Stimulated activated CD4-positive, alpha-beta T cell treated with anti-CD3 and anti-CD28 coated beads, Interleukin-12 subunit alpha, Interleukin-12 subunit beta, amount 100 ng/mL, for 48 hours (primary cell): ENCODE measurements at regions not wholly inside any gene's neighbourhood (a gene's known extent, or its start where the extent isn't known, plus 50 kb on each side); places are given as distances from the start of the nearest gene placed in this dataset.

Experiments used
- DNase-seq, 3 donors: peaks; one replicate each; pipeline ENCODE4 v3.0.0-alpha.2; 2020; ENCODE audit warnings: low read depth in 2 of 3, low spot score in 1 of 3

- no peak for DNase-seq
These were observed 997.6 kb downstream of the MCTP2 start for GRCh38 chr15:95228856-95229555.

- no peak for DNase-seq
These were observed 1003.7 kb downstream of the MCTP2 start for GRCh38 chr15:95235033-95235432.

DNA sequence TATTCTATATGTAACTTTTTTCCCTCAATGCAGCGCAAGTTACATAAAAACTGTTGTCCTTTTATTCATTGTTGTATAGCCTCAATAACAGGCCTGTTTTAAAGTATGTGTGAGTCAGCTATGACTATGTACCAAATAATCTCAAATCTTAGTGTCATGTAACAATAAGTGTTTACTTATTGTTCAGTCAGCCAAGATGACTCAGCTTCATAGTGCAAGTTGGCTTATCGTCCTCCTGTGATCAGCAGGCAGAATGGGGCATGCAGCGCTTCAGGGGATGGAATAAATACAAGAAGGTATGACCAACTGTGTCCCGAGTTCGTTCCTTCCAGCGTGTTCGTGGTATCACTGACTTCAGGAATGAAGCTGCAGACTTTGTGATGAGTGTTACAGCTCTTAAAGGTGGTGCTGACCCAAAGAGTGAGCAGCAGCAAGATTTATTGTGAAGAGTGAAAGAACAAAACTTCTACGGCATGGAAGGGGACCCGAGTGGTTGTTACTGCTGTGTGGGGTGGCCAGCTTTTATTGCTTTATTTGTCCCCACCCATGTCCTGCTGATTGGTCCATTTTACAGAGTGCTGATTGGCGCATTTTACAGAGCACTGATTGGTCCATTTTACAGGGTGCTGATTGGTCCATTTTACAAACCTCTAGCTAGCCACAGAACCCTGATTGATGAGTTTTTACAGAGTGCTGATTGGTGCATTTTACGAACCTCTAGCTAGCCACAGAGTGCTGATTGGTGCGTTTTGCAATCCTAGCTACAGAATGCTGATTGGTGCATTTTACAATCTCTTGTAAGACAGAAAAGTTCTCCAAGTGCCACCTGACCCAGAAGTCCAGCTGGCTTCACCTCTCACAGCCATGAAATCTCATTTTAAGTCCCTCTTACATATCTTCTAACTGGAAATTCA lies 1016.0 kb downstream of the MCTP2 start:
- DNase-seq, result no peak

DNA sequence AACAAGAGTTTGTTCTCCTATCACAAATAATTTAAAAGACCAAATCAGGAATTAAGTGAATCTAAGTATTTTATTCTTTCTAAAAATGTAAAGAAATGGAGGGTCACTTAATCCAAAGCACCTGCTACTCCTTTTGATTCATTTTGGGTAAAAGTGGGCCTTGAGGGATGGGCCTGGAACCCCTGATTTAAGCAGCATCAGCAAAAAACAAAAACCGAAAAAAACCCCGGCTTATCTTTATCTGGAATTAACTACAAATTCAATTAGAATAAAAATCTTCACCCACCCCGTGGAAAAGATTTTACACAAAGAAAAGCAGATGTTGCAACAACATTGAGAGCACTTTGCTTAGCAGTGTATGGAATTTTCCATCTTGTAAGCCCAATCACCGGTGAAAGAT lies 1018.2 kb downstream of the MCTP2 start:
- no peak for DNase-seq

- no peak for DNase-seq
These were observed 1021.0 kb downstream of the MCTP2 start for GRCh38 chr15:95252404-95252803.

DNA sequence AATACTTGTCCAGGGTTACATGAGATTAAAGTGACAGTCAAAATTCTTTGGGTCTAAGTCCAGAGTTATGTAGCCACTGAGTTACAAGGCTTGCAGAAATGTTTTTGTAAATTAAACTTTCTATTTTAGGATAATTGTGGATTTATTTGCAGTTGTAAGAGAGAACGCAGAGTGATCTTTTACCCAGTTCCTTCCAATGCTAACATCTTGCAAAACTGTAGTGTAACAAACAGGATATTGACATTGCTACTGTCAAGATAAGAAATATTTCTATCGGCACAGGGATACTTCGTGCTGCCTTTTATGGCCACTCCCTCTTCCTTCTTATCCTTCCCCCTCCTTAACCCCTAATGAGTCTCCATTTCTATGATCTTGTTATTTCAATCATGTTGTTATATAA lies 1022.9 kb downstream of the MCTP2 start:
- DNase-seq, result no peak

- peak; percentile 24 to 46 (median 30) for DNase-seq
These were observed 1028.2 kb downstream of the MCTP2 start for GRCh38 chr15:95259513-95259912.

GRCh38 chr15:95259965-95260364 lies 1028.6 kb downstream of the MCTP2 start:
- no peak for DNase-seq

DNA sequence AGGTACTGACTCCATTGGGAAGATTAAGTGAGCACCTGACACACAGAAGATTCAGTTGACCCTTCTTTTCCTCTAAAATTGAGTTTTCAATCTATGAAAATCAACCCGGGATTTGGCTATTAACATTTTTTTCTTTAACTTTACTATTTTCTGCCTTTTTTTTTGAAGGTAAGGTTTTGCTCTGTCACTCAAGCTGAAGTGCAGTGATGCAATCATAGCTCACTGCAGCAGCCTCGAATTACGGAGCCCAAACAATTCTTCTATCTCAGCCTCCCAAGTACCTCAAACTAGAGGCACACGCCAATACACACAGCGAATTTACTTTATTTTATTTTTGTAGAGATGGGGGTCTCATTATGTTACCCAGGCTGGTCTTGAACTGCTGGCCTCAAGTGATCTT lies 1029.5 kb downstream of the MCTP2 start:
- no peak for DNase-seq

GRCh38 chr15:95261546-95261945 lies 1030.2 kb downstream of the MCTP2 start:
- no peak for DNase-seq

- DNase-seq, result no peak
These were observed 1030.6 kb downstream of the MCTP2 start for GRCh38 chr15:95261968-95262367.

GRCh38 chr15:95262866-95263564 lies 1031.7 kb downstream of the MCTP2 start:
- no peak for DNase-seq

GRCh38 chr15:95263751-95264150 lies 1032.4 kb downstream of the MCTP2 start:
- DNase-seq, result no peak

GRCh38 chr15:95265419-95265997 lies 1034.1 kb downstream of the MCTP2 start:
- no peak for DNase-seq

GRCh38 chr15:95266451-95267061 lies 1035.2 kb downstream of the MCTP2 start:
- no peak for DNase-seq

GRCh38 chr15:95267481-95267880 lies 1036.1 kb downstream of the MCTP2 start:
- DNase-seq, result no peak

- DNase-seq, result no peak
These were observed 1038.2 kb downstream of the MCTP2 start for GRCh38 chr15:95269242-95270183.

DNA sequence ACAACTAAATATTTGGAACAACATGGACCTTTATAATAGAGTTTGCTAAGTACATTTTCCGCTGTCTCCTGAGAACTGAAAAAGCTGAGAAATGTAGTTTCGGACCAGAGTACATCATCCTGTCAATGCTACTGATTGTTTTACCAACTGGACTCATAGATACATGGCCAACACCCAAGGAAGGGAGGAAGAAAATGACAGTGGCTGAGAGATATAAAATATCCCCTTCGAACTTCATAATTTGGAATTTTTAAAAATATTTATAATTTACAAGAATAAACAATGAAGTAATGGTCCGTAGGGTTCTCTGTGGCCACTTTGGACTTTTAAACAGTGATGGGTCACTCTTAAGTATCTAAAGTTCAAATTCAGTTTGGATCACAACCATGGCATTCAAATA lies 1042.7 kb downstream of the MCTP2 start:
- DNase-seq, result no peak

DNA sequence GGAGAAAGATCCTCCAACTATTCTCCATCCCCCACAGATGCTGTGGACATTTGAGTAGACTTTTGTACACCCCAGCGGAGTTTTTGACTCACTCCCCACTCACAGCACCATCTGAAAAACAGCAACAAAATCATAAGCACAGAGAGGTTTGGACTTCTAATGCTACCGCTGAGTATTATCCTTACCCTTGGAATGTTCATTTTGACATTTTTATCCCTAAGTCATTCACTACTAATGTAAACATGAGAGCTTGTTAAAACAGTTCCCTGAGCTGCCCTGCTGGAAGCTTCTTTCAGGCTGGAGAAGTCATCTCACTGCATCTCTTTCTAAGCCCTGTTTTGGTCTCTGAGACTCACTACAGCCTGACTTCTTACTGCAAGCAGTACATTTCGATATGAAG lies 1045.9 kb downstream of the MCTP2 start:
- no peak for DNase-seq
